ENCODE measurements at regions not wholly inside any gene's neighbourhood (a gene's known extent, or its start where the extent isn't known, plus 50 kb on each side); places are given as distances from the start of the nearest gene placed in this dataset.

- Histone ChIP-seq H3K9ac (ENCODE audit: low read length) (no peak overlapping the region), H3F3A (ENCODE audit: insufficient read depth, low read length, poor library complexity, severe bottlenecking) (no peaks in the 10 kb centered on the region), H3K36me3 (ENCODE audit: insufficient read depth, low read length) (no peaks in the 10 kb centered on the region), H2AFZ (ENCODE audit: low read depth, low read length) (no peak overlapping the region), H3K79me2 (replicated peaks; ENCODE audit: insufficient read depth, low read length) (no peaks in the 10 kb centered on the region), H3K27me3 (ENCODE audit: insufficient read depth, low read depth, low read length) (no peaks in the 10 kb centered on the region), H3K4me2 (ENCODE audit: low read length) (no peak overlapping the region), H3K27ac (ENCODE audit: low read length) (no peak overlapping the region), H4K20me1 (ENCODE audit: insufficient read depth) (no peaks in the 10 kb centered on the region), H3K9me3 (ENCODE audit: low read length) (no peaks in the 10 kb centered on the region), H3K9me2 (ENCODE audit: insufficient read depth, low read length) (no peaks in the 10 kb centered on the region), H3K4me3 (ENCODE audit: low read length) (no peak overlapping the region)
- peak; percentile 12 for TF ChIP-seq EP300 (conservative IDR thresholded peaks at IDR 0.05; ENCODE audit: poor library complexity, severe bottlenecking)
- no peak for TF ChIP-seq SMC3 (conservative IDR thresholded peaks at IDR 0.05; ENCODE audit: poor library complexity)
- TF ChIP-seq CTCF (IDR thresholded peaks at IDR 0.05; ENCODE audit: poor library complexity, severe bottlenecking) = no peak
- TF ChIP-seq, protein P1, sequence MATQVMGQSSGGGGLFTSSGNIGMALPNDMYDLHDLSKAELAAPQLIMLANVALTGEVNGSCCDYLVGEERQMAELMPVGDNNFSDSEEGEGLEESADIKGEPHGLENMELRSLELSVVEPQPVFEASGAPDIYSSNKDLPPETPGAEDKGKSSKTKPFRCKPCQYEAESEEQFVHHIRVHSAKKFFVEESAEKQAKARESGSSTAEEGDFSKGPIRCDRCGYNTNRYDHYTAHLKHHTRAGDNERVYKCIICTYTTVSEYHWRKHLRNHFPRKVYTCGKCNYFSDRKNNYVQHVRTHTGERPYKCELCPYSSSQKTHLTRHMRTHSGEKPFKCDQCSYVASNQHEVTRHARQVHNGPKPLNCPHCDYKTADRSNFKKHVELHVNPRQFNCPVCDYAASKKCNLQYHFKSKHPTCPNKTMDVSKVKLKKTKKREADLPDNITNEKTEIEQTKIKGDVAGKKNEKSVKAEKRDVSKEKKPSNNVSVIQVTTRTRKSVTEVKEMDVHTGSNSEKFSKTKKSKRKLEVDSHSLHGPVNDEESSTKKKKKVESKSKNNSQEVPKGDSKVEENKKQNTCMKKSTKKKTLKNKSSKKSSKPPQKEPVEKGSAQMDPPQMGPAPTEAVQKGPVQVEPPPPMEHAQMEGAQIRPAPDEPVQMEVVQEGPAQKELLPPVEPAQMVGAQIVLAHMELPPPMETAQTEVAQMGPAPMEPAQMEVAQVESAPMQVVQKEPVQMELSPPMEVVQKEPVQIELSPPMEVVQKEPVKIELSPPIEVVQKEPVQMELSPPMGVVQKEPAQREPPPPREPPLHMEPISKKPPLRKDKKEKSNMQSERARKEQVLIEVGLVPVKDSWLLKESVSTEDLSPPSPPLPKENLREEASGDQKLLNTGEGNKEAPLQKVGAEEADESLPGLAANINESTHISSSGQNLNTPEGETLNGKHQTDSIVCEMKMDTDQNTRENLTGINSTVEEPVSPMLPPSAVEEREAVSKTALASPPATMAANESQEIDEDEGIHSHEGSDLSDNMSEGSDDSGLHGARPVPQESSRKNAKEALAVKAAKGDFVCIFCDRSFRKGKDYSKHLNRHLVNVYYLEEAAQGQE (IDR thresholded peaks at IDR 0.05; ENCODE audit: borderline replicate concordance) = peak; percentile 36
Observed at GRCh38 chr12:90355711-90356355, 599.1 kb downstream of the CCER1 start.

- Histone ChIP-seq H3K9me2 (ENCODE audit: insufficient read depth, low read length) (no peaks in the 10 kb centered on the region), H3K27ac (ENCODE audit: low read length) (no peak overlapping the region), H3K9ac (ENCODE audit: low read length) (no peak overlapping the region), H2AFZ (ENCODE audit: low read depth, low read length) (no peak overlapping the region), H3K36me3 (ENCODE audit: insufficient read depth, low read length) (no peaks in the 10 kb centered on the region), H3F3A (ENCODE audit: insufficient read depth, low read length, poor library complexity, severe bottlenecking) (no peaks in the 10 kb centered on the region), H4K20me1 (ENCODE audit: insufficient read depth) (no peaks in the 10 kb centered on the region), H3K4me3 (ENCODE audit: low read length) (no peak overlapping the region), H3K4me2 (ENCODE audit: low read length) (no peak overlapping the region), H3K79me2 (replicated peaks; ENCODE audit: insufficient read depth, low read length) (no peaks in the 10 kb centered on the region), H3K27me3 (ENCODE audit: insufficient read depth, low read depth, low read length) (no peaks in the 10 kb centered on the region), H3K9me3 (ENCODE audit: low read length) (no peaks in the 10 kb centered on the region)
- TF ChIP-seq, protein P1 (IDR thresholded peaks at IDR 0.05; ENCODE audit: borderline replicate concordance) = no peak
- TF ChIP-seq CTCF (IDR thresholded peaks at IDR 0.05; ENCODE audit: poor library complexity, severe bottlenecking) (no peak), MXI1 (conservative IDR thresholded peaks at IDR 0.05; ENCODE audit: poor library complexity, severe bottlenecking) (no peak), POLR2AphosphoS5 (IDR thresholded peaks at IDR 0.05) (no peak), RAD21 (conservative IDR thresholded peaks at IDR 0.05) (no peak), TAF1 (IDR thresholded peaks at IDR 0.05; ENCODE audit: low read depth) (no peak), SMC3 (conservative IDR thresholded peaks at IDR 0.05; ENCODE audit: poor library complexity) (no peak), EP300 (conservative IDR thresholded peaks at IDR 0.05; ENCODE audit: poor library complexity, severe bottlenecking) (no peak), EZH2 (IDR thresholded peaks at IDR 0.05; ENCODE audit: borderline replicate concordance, insufficient read depth, low read length, poor library complexity, severe bottlenecking) (no peak)
Observed at GRCh38 chr12:90343966-90344365, 611.0 kb downstream of the CCER1 start.

Data from neural cell (in vitro differentiated cells).